Activated T-cell treated with anti-CD3 and anti-CD28 coated beads for 48 hours (primary cell): ENCODE measurements at regions not wholly inside any gene's neighbourhood (a gene's known extent, or its start where the extent isn't known, plus 50 kb on each side); places are given as distances from the start of the nearest gene placed in this dataset.

Source experiments
- DNase-seq: peaks from one replicate; pipeline ENCODE4 v3.0.0-alpha.2; 2020; ENCODE audit warnings: low read depth

GRCh38 chr9:86795823-86796553 is 151.3 kb downstream of the GAS1 start:
- no peak for DNase-seq

GRCh38 chr9:86795047-86795442 is 152.3 kb downstream of the GAS1 start:
- DNase-seq = no peak

- DNase-seq = no peak
These were observed 152.8 kb downstream of the GAS1 start for GRCh38 chr9:86794391-86795046.

- no peak for DNase-seq
These were observed 155.2 kb downstream of the GAS1 start for GRCh38 chr9:86792136-86792535.

- DNase-seq = no peak
These were observed 156.5 kb downstream of the GAS1 start for GRCh38 chr9:86790805-86791204.

GRCh38 chr9:86788456-86788855 is 158.8 kb downstream of the GAS1 start:
- DNase-seq = no peak

GRCh38 chr9:86783884-86784283 is 163.4 kb downstream of the GAS1 start:
- no peak for DNase-seq

GRCh38 chr9:86782831-86783230 is 164.5 kb downstream of the GAS1 start:
- no peak for DNase-seq

GRCh38 chr9:86778761-86779160 is 168.5 kb downstream of the GAS1 start:
- no peak for DNase-seq

GRCh38 chr9:86775718-86776117 is 171.6 kb downstream of the GAS1 start:
- no peak for DNase-seq

GRCh38 chr9:86774116-86774515 is 173.2 kb downstream of the GAS1 start:
- no peak for DNase-seq

- DNase-seq = no peak
These were observed 173.8 kb downstream of the GAS1 start for GRCh38 chr9:86773422-86773945.

- no peak for DNase-seq
These were observed 174.7 kb downstream of the GAS1 start for GRCh38 chr9:86772635-86772993.

- DNase-seq = no peak
These were observed 175.2 kb downstream of the GAS1 start for GRCh38 chr9:86771941-86772634.

GRCh38 chr9:86771420-86771819 is 175.9 kb downstream of the GAS1 start:
- DNase-seq = no peak

GRCh38 chr9:86768709-86769108 is 178.6 kb downstream of the GAS1 start:
- no peak for DNase-seq

GRCh38 chr9:86768020-86768419 is 179.3 kb downstream of the GAS1 start:
- no peak for DNase-seq

- DNase-seq = no peak
These were observed 179.9 kb downstream of the GAS1 start for GRCh38 chr9:86767373-86767772.

GRCh38 chr9:86766912-86767311 is 180.4 kb downstream of the GAS1 start:
- no peak for DNase-seq

- no peak for DNase-seq
These were observed 180.8 kb downstream of the GAS1 start for GRCh38 chr9:86766511-86766910.

- DNase-seq = no peak
These were observed 181.4 kb downstream of the GAS1 start for GRCh38 chr9:86765746-86766430.

- DNase-seq = no peak
These were observed 182.5 kb downstream of the GAS1 start for GRCh38 chr9:86764671-86765343.
